ENCODE measurements at regions not wholly inside any gene's neighbourhood (a gene's known extent, or its start where the extent isn't known, plus 50 kb on each side); places are given as distances from the start of the nearest gene placed in this dataset.

- H3K9ac ChIP-seq (ENCODE audit: low read length): no peak overlapping the region
- no peak overlapping the region for H3K4me3 ChIP-seq (ENCODE audit: insufficient read depth in 1 of 2, low read depth in 1 of 2, low read length in 2 of 2)
- no peak overlapping the region for H2BK12ac ChIP-seq (ENCODE audit: low read length in 2 of 2)
- H4K91ac ChIP-seq (ENCODE audit: low read length): no peak overlapping the region
- H3K9me3 ChIP-seq (ENCODE audit: control insufficient read depth, low read length): no peaks in the 10 kb centered on the region
- H2BK5ac ChIP-seq (ENCODE audit: low read depth, low read length, poor library complexity, severe bottlenecking): no peak overlapping the region
- H3K4ac ChIP-seq (ENCODE audit: low read depth in 1 of 2, low read length in 2 of 2): no peak overlapping the region
- H3K79me1 ChIP-seq (replicated peaks; ENCODE audit: low read length, poor library complexity, severe bottlenecking): no peaks in the 10 kb centered on the region
- no peaks in the 10 kb centered on the region for H3K4me1 ChIP-seq (ENCODE audit: control insufficient read depth, insufficient read depth, low read depth, low read length)
- H2AFZ ChIP-seq (ENCODE audit: low read depth, low read length): no peak overlapping the region
- no peak for DNase-seq
- H3K36me3 ChIP-seq (ENCODE audit: control insufficient read depth in 1 of 2, insufficient read depth in 2 of 2, low read depth in 1 of 2, low read length in 2 of 2): no peaks in the 10 kb centered on the region
- H3K23ac ChIP-seq (ENCODE audit: low read length in 2 of 2): no peak overlapping the region
- no peak overlapping the region for H3K4me2 ChIP-seq (ENCODE audit: low read length, poor library complexity, severe bottlenecking)
- no peak overlapping the region for H2BK15ac ChIP-seq (ENCODE audit: low read depth, poor library complexity, severe bottlenecking)
- H3K14ac ChIP-seq (ENCODE audit: low read length in 2 of 2): no peak overlapping the region
- no peak overlapping the region for H2AK5ac ChIP-seq (ENCODE audit: low read length, severe bottlenecking)
- no peak overlapping the region for H4K8ac ChIP-seq (ENCODE audit: low read length)
- no peak overlapping the region for H2BK120ac ChIP-seq (ENCODE audit: low read depth, low read length)
- 82% methylated on average over 7 of the region's 7 CpGs for WGBS
- H3K18ac ChIP-seq (ENCODE audit: low read depth in 1 of 2, low read length in 2 of 2): no peak overlapping the region
- no peak overlapping the region for H3K27ac ChIP-seq (ENCODE audit: low read length, poor library complexity, severe bottlenecking)
- H3K27me3 ChIP-seq (ENCODE audit: control insufficient read depth in 1 of 2, insufficient read depth in 1 of 2, low read length in 2 of 2): peaks cover 17 to 22% of the 10 kb centered on the region in 2 experiments
These were observed 61.1 kb upstream of the GPR12 start for GRCh38 chr13:26821672-26822071.

- H3K14ac ChIP-seq (ENCODE audit: low read length in 2 of 2): no peak overlapping the region
- no peaks in the 10 kb centered on the region for H3K36me3 ChIP-seq (ENCODE audit: control insufficient read depth in 1 of 2, insufficient read depth in 2 of 2, low read depth in 1 of 2, low read length in 2 of 2)
- no peak overlapping the region for H4K91ac ChIP-seq (ENCODE audit: low read length)
- no peaks in the 10 kb centered on the region for H3K4me1 ChIP-seq (ENCODE audit: control insufficient read depth, insufficient read depth, low read depth, low read length)
- H3K4me2 ChIP-seq (ENCODE audit: low read length, poor library complexity, severe bottlenecking): no peak overlapping the region
- H2BK5ac ChIP-seq (ENCODE audit: low read depth, low read length, poor library complexity, severe bottlenecking): no peak overlapping the region
- no peak overlapping the region for H3K27ac ChIP-seq (ENCODE audit: low read length, poor library complexity, severe bottlenecking)
- WGBS: 86% methylated on average over 4 of the region's 4 CpGs
- H2AFZ ChIP-seq (ENCODE audit: low read depth, low read length): no peak overlapping the region
- no peak overlapping the region for H2AK5ac ChIP-seq (ENCODE audit: low read length, severe bottlenecking)
- H4K8ac ChIP-seq (ENCODE audit: low read length): no peak overlapping the region
- no peak overlapping the region for H2BK15ac ChIP-seq (ENCODE audit: low read depth, poor library complexity, severe bottlenecking)
- H3K18ac ChIP-seq (ENCODE audit: low read depth in 1 of 2, low read length in 2 of 2): no peak overlapping the region
- H3K4ac ChIP-seq (ENCODE audit: low read depth in 1 of 2, low read length in 2 of 2): no peak overlapping the region
- H3K79me1 ChIP-seq (replicated peaks; ENCODE audit: low read length, poor library complexity, severe bottlenecking): no peaks in the 10 kb centered on the region
- H3K4me3 ChIP-seq (ENCODE audit: insufficient read depth in 1 of 2, low read depth in 1 of 2, low read length in 2 of 2): no peak overlapping the region
- H3K9me3 ChIP-seq (ENCODE audit: control insufficient read depth, low read length): no peaks in the 10 kb centered on the region
- peaks cover 16 to 28% of the 10 kb centered on the region in 2 experiments for H3K27me3 ChIP-seq (ENCODE audit: control insufficient read depth in 1 of 2, insufficient read depth in 1 of 2, low read length in 2 of 2)
- no peak for DNase-seq
- H2BK120ac ChIP-seq (ENCODE audit: low read depth, low read length): no peak overlapping the region
- no peak overlapping the region for H2BK12ac ChIP-seq (ENCODE audit: low read length in 2 of 2)
- no peak overlapping the region for H3K23ac ChIP-seq (ENCODE audit: low read length in 2 of 2)
- no peak overlapping the region for H3K9ac ChIP-seq (ENCODE audit: low read length)
These were observed 60.3 kb upstream of the GPR12 start for GRCh38 chr13:26820871-26821270.

- Histone ChIP-seq H2BK5ac (ENCODE audit: low read depth, low read length, poor library complexity, severe bottlenecking) (no peak overlapping the region), H3K9me3 (ENCODE audit: control insufficient read depth, low read length) (no peaks in the 10 kb centered on the region), H3K4me3 (ENCODE audit: insufficient read depth in 1 of 2, low read depth in 1 of 2, low read length in 2 of 2) (no peak overlapping the region), H3K9ac (ENCODE audit: low read length) (no peak overlapping the region), H3K4ac (ENCODE audit: low read depth in 1 of 2, low read length in 2 of 2) (no peak overlapping the region), H2AK5ac (ENCODE audit: low read length, severe bottlenecking) (no peak overlapping the region), H2BK15ac (ENCODE audit: low read depth, poor library complexity, severe bottlenecking) (no peak overlapping the region), H3K4me2 (ENCODE audit: low read length, poor library complexity, severe bottlenecking) (no peak overlapping the region), H3K23ac (ENCODE audit: low read length in 2 of 2) (no peak overlapping the region), H3K27me3 (ENCODE audit: control insufficient read depth in 1 of 2, insufficient read depth in 1 of 2, low read length in 2 of 2) (peaks cover 21 to 38% of the 10 kb centered on the region in 2 experiments), H4K8ac (ENCODE audit: low read length) (no peak overlapping the region), H3K79me1 (replicated peaks; ENCODE audit: low read length, poor library complexity, severe bottlenecking) (no peaks in the 10 kb centered on the region), H3K4me1 (ENCODE audit: control insufficient read depth, insufficient read depth, low read depth, low read length) (no peaks in the 10 kb centered on the region), H3K18ac (ENCODE audit: low read depth in 1 of 2, low read length in 2 of 2) (no peak overlapping the region), H2AFZ (ENCODE audit: low read depth, low read length) (no peak overlapping the region), H2BK12ac (ENCODE audit: low read length in 2 of 2) (no peak overlapping the region), H4K91ac (ENCODE audit: low read length) (no peak overlapping the region), H3K36me3 (ENCODE audit: control insufficient read depth in 1 of 2, insufficient read depth in 2 of 2, low read depth in 1 of 2, low read length in 2 of 2) (no peaks in the 10 kb centered on the region), H3K27ac (ENCODE audit: low read length, poor library complexity, severe bottlenecking) (no peak overlapping the region), H3K14ac (ENCODE audit: low read length in 2 of 2) (no peak overlapping the region), H2BK120ac (ENCODE audit: low read depth, low read length) (no peak overlapping the region)
- DNase-seq: no peak
- WGBS: 65% methylated on average over 3 of the region's 3 CpGs
These were observed 58.5 kb upstream of the GPR12 start for GRCh38 chr13:26819046-26819445.

- Histone ChIP-seq H2BK12ac (ENCODE audit: low read length in 2 of 2) (no peak overlapping the region), H3K9ac (ENCODE audit: low read length) (no peak overlapping the region), H3K27ac (ENCODE audit: low read length, poor library complexity, severe bottlenecking) (no peak overlapping the region), H3K4ac (ENCODE audit: low read depth in 1 of 2, low read length in 2 of 2) (no peak overlapping the region), H3K4me1 (ENCODE audit: control insufficient read depth, insufficient read depth, low read depth, low read length) (no peaks in the 10 kb centered on the region), H3K18ac (ENCODE audit: low read depth in 1 of 2, low read length in 2 of 2) (no peak overlapping the region), H2BK120ac (ENCODE audit: low read depth, low read length) (no peak overlapping the region), H3K79me1 (replicated peaks; ENCODE audit: low read length, poor library complexity, severe bottlenecking) (no peaks in the 10 kb centered on the region), H2BK5ac (ENCODE audit: low read depth, low read length, poor library complexity, severe bottlenecking) (no peak overlapping the region), H3K36me3 (ENCODE audit: control insufficient read depth in 1 of 2, insufficient read depth in 2 of 2, low read depth in 1 of 2, low read length in 2 of 2) (no peaks in the 10 kb centered on the region), H3K9me3 (ENCODE audit: control insufficient read depth, low read length) (no peaks in the 10 kb centered on the region), H3K27me3 (ENCODE audit: control insufficient read depth in 1 of 2, insufficient read depth in 1 of 2, low read length in 2 of 2) (peaks cover 30 to 39% of the 10 kb centered on the region in 2 experiments), H3K23ac (ENCODE audit: low read length in 2 of 2) (no peak overlapping the region), H2AFZ (ENCODE audit: low read depth, low read length) (no peak overlapping the region), H3K4me3 (ENCODE audit: insufficient read depth in 1 of 2, low read depth in 1 of 2, low read length in 2 of 2) (no peak overlapping the region), H3K14ac (ENCODE audit: low read length in 2 of 2) (no peak overlapping the region), H4K91ac (ENCODE audit: low read length) (no peak overlapping the region), H4K8ac (ENCODE audit: low read length) (no peak overlapping the region), H3K4me2 (ENCODE audit: low read length, poor library complexity, severe bottlenecking) (no peak overlapping the region), H2BK15ac (ENCODE audit: low read depth, poor library complexity, severe bottlenecking) (no peak overlapping the region), H2AK5ac (ENCODE audit: low read length, severe bottlenecking) (no peak overlapping the region)
- WGBS: 86% methylated on average over 8 of the region's 8 CpGs
- DNase-seq: no peak
These were observed 56.3 kb upstream of the GPR12 start for GRCh38 chr13:26816881-26817280.
